ENCODE measurements at regions not wholly inside any gene's neighbourhood (a gene's known extent, or its start where the extent isn't known, plus 50 kb on each side); places are given as distances from the start of the nearest gene placed in this dataset.
"Not testable (repeated sequence)": the region's sequence is repeated elsewhere in the genome, so short reads cannot be mapped to it uniquely, and the experiment has no call there.

DNA sequence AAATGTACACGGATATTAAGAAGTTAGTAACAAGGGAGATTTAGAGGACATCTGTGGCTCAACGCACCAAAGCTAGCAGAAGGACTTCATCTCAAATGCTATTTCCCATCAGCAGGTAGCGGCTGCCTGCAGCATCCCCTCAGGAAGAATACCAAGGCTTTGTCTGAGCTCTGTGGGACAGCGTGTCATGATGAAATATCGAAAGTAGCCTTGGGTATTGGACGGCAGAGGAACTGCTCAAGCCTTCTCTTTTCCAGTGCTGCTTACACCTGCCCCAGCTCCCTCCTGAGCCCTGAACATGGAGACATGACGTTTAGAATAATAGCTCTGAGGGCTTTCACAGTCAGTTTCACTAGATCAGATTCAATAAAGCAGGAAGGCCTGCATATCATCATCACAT, 241.6 kb downstream of the SUCLG1 start:
- no peak for DNase-seq (ENCODE audit: low read depth, low spot score)

DNA sequence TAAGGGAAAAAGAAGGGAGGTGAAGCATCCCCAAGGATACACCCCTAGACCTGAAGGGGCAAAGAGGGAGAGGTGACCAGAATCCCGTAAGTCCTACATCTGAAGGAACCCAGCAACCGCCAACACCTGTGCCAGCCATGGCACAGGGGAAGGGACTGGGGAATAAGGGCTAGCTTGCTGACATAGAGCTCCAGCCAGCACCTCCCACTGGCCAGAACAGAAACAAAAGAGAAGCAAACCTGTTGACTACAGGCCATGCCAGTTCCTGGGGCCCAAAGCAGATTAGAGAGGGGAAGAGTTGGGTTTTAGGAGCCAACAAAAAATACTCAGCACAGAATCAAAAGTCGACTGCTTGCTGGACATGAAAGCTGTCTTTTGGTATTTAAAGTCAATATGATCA, 244.6 kb downstream of the SUCLG1 start:
- no peak for DNase-seq (ENCODE audit: low read depth, low spot score)

DNA sequence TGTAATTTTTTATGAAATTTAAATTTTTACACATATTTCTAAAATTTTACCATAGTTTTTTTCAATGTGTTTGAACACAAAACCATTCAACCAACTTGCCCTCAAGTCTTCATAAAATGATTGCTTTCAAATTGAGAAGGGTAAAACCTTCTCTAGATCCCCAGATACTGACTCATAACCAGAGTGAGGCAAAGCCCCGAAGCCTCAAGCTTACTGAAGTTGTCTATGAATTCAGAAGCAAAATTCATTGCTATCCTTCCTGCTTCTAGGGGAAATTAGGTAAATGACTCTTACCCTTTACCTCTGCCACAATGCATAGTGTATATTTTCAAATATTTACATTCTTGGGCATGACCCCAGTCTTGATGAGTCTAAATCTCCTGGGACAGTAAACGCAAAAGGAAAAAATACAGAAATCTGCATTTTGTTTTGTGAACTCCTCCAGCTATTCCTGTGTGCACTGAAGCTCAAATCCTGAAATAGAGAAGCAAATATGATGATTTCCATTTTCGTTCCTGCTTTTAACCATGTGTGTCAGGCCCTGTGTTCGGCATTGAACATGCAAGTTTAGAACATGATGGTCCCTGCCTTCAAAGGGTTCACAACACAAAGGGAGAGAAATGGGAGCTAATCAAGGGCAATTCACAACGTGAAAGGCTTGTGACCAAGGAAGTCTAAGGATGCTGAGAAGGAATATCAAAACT, 246.3 kb downstream of the SUCLG1 start:
- DNase-seq (ENCODE audit: low read depth, low spot score), result no peak

DNA sequence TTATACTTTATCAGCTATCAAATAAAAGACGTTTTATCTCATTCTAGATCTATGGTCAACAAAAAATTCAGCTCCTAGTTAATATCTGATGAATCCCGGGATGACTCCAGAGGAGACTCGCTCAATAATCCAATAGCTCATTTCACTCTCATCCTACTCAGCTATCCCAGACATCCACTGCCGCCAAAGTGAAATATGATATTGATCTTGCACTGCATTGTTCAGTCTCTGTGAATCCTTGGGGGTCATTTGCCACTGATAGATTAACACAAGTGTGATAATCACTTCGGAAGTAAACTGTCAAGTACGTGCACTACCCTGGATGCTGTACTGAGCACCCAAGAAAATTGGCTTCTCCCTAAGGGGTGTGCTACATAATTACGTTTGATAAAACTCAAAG, 249.1 kb downstream of the SUCLG1 start:
- no peak for DNase-seq (ENCODE audit: low read depth, low spot score)

DNA sequence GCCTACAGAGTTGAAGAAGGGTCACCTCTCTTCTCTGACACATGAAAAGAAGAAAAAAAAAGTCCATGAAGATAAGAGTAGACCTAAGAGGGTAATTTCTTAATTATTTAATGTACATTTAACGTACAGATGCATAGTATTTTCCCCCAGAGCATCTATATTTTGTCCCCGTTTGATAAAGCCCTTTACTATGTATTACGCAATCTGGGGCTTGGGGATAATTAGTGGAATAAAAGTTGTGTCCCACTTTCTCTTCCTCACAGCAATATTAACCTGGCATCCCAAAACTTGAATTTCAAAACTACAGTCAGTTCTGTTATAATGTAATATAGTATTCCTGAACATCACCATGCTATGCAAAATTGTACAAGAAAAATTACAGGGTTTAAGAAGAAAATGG, 254.1 kb downstream of the SUCLG1 start:
- no peak for DNase-seq (ENCODE audit: low read depth, low spot score)

DNA sequence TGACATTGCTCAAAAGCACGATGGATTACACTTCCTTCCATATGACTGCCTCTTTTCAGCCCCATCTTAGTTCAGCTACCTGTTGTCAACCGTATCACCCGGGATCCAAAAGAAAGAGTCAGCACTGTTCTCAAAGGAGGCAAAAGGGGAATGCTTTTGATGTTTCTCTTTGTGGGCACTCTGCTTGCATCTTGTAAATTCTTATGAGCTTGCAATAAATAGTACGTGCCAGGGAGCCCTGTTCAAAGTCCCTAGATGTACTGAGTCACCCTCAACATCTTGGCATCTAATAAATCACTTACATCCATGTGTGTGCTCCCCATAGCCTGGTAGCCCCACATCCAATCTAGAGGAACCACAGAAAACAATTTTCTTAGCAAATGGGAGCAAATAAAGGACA, 256.9 kb downstream of the SUCLG1 start:
- DNase-seq (ENCODE audit: low read depth, low spot score), result no peak

DNA sequence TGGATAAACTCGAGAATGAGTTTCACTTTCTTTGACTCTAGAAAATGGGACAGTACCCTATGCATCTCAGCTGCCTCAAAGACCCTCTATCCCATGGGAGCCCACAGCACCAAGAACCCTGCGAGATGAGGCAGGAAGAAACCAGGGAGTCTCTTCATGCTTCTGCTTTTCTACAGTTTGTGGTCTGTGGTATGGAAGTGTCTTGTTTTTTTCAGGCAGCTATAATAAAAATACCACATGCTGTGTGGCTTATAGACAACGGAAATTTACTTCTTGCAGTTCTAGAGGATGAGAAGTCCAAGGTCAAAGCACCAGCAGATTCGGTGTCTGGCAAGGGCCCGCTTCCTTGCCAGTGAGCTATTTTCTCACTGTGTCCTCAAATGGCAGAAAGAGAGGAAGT, 257.9 kb downstream of the SUCLG1 start:
- no peak for DNase-seq (ENCODE audit: low read depth, low spot score)

DNA sequence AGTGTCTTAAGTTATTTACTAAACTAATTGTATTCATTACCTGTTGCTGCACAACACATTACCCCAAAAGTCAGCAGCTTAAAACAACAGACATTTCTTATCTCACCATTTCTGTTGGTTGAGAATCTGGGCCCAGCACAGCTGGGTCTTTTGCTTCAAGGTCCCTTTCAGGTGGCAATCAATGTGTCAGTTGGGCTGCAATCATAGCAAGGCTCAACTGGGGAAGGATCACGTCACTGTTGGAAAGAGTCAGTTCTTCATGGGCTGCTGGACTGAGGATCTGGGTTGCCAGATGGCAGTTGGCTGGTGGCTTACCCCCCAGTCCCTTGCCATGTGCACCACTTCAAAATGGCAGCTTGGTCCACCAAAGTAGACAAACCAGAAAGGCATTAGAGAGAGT, 261.2 kb downstream of the SUCLG1 start:
- DNase-seq (ENCODE audit: low read depth, low spot score), result no peak

DNA sequence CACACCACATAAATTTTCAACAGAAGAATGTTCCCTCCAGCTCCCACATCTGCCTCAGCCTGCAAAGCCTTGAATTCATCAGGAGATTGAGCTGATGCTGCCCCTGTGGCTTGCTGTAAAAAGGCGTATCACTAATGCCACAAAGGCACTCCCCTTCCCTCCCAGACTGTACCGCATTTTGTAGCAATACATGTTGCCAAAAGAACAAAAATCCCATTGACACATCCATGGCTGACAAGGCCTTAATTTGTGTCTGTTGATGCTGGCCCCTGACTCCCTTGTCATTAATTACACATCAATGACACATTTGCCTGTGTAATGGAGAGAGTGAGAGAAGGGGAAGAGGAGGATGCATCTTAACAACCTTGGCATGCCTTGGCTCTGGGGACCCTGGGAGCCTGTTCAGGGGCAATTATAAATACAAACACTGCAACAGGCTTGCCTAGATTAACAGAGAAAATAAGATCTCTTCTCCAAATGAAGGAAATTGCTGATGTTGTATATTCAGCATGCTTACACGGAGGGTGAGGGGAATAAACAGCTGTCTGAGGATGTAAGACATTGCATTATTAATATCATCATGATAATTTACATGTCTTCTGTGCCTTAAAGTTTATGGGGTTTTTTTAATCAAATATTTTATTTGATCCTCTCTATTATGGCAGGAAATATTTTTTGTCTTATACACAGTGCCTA, 264.0 kb downstream of the SUCLG1 start:
- DNase-seq (ENCODE audit: low read depth, low spot score), result no peak

DNA sequence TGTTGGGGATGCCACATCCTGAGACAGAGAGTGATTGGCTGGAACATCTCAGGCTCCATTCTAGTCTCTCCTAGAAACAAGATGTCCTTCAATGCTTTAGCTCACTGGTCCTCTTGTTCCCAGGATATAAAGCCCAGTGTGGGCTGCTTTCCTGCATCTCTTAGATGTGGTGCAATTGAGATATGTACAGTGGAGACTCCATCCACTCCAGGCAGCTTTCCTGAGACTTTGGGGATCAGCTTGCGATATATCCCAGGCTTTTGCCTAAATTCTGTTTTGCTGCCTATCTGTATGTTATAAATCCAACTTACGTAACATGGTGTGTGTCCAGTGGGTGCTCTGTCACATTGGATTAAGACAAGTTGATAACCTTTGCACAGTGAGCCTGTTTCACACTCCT, 264.9 kb downstream of the SUCLG1 start:
- DNase-seq (ENCODE audit: low read depth, low spot score), result no peak

DNA sequence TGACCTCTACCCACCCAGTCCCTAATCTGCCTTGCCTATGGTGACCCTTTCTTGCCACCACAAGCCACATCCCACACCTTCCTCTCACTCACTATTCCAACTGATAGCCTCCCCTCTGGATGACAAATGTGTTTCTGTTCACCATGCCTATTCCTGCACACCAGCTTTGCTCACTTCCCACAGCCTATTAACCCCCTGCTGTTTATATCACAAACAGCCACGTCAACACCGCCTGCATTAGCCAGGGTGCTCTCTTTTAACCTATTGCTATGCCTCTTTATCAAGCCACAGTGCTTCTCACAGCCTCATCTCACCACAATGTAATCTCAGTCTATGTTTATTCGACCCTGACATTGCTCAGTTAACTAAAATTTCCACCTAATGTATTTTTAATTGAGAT, 271.8 kb downstream of the SUCLG1 start:
- no peak for DNase-seq (ENCODE audit: low read depth, low spot score)

DNA sequence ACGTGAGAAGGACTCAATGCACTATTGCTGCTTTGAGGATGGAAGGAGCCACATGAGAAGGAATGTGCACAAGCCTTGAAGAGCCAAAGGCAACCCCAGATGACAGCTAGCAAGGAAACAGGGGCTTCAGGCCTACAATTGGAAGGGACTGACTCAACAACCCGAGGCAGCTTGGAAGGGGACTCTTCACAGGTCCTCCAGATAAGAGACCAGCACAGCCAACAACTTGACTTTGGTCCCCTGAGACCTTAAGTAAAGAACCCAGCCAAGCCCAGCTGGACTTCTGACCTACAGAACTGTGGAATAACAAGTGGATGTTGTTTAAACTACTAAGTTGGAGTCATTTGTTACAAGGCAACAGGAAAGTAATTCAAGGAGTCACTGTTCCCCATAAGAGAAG, 277.2 kb downstream of the SUCLG1 start:
- no peak for DNase-seq (ENCODE audit: low read depth, low spot score)

DNA sequence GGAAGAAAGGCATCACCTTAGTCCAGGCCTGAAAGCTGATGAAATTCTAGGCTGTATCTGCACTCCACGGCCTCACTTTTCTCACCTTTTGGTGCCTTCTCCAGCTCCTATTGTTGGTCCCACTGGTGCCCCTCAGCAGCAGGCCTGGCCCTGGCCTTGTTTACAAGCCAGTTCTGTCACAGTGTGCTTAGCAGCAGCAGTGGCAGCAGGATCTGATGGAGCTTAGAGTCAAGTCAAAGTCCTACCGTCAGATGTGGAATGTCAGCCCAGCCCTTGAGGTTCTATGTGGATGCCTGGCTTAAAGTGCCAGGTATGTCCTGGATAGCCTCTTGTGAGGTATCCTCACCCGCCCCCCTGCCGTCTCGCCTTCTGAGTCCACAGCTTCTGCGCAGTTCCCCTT, 281.3 kb downstream of the SUCLG1 start:
- no peak for DNase-seq (ENCODE audit: low read depth, low spot score)

DNA sequence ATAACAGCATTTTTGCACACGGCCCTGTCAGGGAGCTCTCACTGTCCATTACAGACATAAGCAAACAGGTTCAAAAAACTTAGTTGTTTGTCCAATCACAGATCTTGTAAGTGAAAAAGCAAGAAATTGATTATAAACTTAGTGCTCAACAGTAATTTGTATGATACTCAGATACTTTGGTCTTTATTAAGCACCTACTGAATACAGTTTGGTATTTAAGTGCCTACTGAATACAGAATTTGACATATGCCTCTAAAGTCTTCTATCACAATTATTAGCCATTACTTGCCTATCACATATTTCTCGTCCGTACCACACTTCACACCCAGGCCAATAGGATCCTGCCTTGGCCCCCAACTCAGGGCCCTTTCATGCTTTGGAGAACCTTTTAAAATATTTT, 283.1 kb downstream of the SUCLG1 start:
- no peak for DNase-seq (ENCODE audit: low read depth, low spot score)

DNA sequence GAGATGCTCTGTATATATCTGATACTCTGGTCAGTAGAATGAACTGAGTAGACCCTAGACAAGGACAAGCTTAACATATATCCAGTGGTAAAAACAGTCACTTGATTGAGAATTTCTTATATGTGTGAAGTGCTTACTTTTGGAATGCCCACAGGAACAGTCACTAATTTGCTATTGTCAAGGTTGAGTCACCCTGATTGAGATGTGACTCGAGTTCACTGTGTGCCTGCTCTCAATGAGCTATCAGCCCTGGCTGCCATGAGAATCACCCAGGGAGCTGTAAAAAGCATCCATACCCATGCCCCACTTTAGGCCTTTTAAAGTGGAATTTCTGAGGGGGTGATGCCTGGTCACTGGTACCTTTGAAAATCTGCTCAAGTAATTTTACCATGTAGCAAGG, 283.7 kb downstream of the SUCLG1 start:
- no peak for DNase-seq (ENCODE audit: low read depth, low spot score)

DNA sequence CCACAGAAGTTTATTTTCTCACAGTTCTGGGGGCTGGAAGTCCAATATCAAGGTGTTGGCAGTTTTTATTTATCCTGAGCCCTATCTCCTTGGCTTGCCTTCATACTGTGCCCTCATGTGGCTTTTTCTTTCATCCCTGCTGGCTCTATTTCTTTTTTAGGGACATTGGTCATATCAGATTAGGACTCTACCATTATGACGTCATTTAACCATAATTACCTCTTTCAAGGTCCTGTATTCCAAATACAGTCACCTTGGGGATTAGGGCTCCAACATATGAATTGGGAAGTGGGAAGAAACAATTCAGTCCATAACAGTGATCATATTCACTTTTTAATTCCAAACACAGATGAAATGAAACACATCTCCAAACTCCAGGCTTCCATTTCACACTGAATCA, 286.0 kb downstream of the SUCLG1 start:
- no peak for DNase-seq (ENCODE audit: low read depth, low spot score)

DNA sequence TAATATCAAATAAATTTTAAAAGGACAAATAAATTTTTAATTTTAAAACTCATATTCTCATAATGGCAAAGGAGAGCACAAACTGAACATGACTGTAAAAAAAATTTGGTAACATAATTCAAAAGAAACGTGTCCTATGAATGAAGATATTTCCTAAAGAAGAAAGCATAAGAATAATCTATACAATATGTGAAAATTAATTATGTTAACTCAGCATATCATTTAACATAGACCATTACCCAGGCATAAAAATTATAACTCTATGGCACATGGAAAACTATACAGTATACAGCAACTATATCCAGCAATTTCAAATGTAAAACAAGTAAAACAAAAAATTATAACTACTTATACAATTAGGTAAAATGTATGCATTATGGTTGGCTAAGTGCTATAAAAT, 288.1 kb downstream of the SUCLG1 start:
- no peak for DNase-seq (ENCODE audit: low read depth, low spot score)

DNA sequence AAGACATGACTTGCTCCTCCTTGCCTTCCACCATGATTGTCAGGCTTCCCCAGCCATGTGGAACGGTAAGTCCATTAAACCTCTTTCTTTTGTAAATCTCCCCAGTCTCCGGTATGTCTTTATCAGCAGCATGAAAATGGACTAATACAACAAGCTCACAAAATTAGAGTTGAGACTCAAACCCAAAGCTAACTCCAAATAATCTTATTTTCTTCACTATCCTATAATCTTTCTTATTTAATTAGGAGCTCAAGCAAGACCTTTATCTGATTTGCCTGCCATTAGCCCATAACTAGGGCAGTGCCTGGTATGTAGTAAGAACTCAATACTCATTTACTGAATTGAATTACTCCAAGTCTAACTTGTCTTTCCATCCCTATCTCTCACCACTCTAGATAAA, 289.2 kb downstream of the SUCLG1 start:
- DNase-seq (ENCODE audit: low read depth, low spot score), result no peak

DNA sequence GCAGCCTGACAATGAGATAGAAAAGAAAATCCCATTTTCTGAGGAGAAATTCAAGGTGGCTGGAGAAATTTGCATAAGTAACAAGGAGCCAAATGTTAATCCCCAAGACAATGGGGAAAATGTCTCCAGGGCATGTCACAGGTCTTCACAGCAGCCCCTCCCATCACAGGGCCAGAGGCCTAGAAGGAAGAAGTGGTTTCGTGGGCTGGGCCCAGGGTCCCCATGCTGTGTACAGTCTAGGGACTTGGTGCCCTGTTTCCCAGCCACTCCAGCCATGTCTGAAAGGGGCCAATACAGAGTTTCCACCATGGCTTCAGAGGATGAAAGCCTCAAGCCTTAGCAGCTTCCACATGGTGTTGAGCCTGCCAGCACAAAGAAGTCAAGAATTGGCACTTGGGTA, 290.5 kb downstream of the SUCLG1 start:
- not testable (repeated sequence) for DNase-seq (ENCODE audit: low read depth, low spot score)

DNA sequence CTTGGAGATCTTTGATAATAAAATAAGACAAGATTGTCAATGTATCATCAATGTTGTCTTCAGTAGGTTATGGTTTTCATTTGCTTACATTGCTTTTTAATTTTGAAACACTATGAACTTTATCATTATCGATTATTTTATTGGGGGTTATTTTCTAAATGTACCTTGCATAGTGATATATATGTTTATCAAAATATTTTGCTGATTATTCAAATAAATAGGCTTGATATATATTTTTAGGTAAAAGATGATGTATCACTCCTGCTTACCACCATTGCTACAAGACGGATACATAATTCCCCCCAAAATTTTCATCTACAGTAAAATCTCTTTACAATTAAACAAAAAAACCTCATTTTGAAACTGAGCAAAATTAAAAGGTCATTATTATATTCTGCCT, 293.8 kb downstream of the SUCLG1 start:
- no peak for DNase-seq (ENCODE audit: low read depth, low spot score)

DNA sequence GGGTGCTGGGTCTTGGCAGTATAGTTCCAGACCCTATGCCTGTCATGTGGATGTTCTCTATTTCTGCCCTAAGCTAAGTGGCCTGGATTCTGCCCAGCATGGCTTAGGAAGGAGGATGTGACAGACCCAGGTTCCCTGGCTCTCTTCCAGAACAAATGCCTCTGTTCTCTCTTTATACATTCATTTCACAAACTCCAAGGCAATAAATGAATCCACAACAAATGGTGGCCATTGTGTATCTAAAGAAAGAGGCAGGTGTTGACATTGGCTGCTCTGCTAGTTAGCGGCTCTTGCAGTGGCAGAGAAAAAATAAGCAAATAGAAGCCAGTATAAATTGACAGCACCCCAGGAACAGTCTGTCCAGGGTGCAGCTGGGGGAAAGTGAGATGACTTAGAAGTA, 298.6 kb downstream of the SUCLG1 start:
- DNase-seq (ENCODE audit: low read depth, low spot score), result no peak

DNA sequence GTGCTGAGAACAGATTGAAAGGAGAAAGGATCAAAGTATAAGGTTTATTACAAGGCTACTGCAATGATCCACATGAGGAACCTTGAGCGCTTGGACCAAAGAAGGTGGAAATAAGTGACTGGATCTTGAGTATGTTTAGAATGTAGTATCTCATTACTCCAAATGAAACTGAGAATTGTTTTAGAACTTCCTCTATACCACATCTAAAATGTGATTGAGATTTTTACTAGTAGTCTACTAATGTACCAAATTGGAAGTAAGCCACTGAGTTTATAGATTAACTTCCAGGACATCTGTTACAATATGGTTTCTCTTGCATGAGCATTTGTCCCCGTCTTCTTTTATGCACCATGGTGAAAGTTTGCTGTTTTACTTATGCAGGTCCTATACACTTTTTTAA, 300.5 kb downstream of the SUCLG1 start:
- no peak for DNase-seq (ENCODE audit: low read depth, low spot score)

DNA sequence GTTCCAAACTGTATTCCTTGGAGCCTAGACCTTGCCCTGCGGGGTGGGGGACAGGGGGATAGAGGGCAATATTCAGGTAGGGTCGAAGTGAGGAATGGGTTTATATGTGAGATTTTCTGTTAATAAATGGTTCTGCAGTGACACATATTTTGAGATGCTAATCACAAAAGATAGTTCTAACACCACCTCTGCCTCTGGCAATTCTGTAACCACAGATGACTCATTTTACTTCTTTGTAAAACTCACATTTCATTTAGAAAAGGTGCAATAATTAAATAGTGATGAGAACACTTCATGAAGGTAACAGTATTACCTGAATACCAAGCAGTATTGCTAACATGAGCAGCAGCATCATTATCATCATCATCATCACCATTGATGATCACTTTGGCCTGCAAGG, 306.6 kb downstream of the SUCLG1 start:
- DNase-seq (ENCODE audit: low read depth, low spot score), result no peak

DNA sequence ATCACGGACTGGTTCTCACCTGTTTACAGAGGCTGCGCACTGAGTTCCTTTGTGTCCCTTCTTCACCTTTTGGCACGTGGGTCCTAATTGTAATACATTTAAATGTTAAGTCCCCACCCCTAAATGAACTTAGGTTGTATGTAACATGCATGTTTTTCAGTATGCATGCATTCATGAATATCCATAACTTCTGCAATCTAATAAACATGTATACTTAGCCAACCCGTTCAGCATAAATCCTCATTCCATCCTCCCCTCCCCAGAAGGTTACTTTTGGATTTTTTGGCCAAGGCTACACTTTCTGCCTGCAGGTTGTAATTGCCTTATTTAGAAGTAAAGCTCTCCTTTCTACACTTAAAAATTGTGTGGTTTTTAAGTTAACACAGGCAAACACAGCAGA, 314.7 kb downstream of the SUCLG1 start:
- no peak for DNase-seq (ENCODE audit: low read depth, low spot score)

All from activated CD4-positive, CD25-positive, alpha-beta regulatory T cell treated with anti-CD3 and anti-CD28 coated beads, Interleukin-2, amount 50 U/mL, for 16 hours (primary cell).